ENCODE measurements at regions not wholly inside any gene's neighbourhood (a gene's known extent, or its start where the extent isn't known, plus 50 kb on each side); places are given as distances from the start of the nearest gene placed in this dataset.
"Not testable (repeated sequence)": the region's sequence is repeated elsewhere in the genome, so short reads cannot be mapped to it uniquely, and the experiment has no call there.

GRCh38 chr20:56872620-56873458, 243.7 kb downstream of the TFAP2C start:
- no peak for DNase-seq (ENCODE audit: low spot score)

- DNase-seq (ENCODE audit: low spot score): no peak
Observed at GRCh38 chr20:56873836-56874235, 244.7 kb downstream of the TFAP2C start.

DNA sequence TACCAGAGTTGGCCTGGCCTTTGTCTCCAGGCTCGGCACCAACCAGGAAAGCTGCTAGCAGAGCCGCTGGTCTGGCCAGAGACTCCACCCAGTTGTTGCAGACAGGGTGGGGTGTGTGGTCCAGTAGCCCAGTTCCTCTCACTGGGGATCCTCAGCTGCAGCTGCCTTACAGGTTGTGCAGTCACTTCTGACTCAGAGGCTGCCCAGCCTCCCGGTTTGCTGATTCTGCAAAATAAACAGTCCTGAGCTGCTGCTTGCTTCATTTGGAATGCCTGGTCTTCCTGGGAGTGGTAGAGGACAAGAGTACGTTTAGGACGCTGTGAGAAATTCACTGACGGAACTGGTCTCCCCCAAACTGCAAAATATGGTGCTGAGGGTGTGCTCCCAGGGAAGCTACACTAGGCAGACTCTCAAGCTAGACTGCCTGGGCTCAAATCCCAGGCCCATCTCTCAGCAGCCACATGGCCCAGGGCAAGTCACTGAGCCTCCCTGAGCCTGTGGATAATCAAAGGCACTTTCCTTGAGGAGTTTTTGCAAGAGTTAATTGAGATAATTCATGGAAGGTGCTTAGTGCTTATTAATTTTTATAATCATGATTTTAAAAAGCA, 246.1 kb downstream of the TFAP2C start:
- DNase-seq (ENCODE audit: low spot score): peak; percentile 74

DNA sequence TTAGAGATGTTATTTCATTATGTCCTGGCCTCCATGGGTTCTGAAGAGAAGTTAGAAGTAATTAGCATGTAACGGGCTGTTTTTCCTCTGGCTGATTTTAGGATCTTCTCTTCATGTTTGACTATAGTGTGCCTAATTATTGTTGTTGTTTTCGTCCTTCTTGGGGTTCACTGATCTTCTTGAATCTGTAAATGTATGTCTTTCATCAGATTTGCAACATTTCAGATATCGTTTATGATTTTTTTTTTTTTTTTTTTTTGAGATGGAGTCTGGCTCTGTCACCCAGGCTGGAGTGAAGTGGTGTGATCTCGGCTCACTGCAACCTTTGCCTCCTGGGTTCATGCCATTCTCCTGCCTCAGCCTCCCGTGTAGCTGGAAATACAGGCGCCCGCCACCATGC, 246.7 kb downstream of the TFAP2C start:
- no peak for DNase-seq (ENCODE audit: low spot score)

- DNase-seq (ENCODE audit: low spot score): no peak
Observed at GRCh38 chr20:56885521-56885920, 256.4 kb downstream of the TFAP2C start.

DNA sequence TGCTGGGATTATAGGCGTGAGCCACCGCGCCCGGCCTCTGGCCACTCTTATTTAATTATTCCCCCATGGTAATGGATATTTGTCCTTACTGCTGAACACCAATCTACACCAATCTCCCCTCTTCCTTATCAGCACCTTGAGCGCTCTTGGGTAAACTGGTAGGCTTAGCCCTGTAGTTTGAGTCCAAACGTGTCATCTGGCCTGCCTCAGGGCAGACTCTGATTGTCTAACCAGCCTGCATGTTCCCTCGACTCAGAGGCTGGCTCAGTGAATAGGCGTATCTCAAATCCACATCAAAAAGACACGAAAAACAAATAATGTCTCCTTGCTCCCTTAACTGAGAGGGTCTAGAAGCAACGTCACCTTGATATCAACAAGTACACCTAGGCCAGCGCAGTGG, 260.9 kb downstream of the TFAP2C start:
- no peak for DNase-seq (ENCODE audit: low spot score)

DNA sequence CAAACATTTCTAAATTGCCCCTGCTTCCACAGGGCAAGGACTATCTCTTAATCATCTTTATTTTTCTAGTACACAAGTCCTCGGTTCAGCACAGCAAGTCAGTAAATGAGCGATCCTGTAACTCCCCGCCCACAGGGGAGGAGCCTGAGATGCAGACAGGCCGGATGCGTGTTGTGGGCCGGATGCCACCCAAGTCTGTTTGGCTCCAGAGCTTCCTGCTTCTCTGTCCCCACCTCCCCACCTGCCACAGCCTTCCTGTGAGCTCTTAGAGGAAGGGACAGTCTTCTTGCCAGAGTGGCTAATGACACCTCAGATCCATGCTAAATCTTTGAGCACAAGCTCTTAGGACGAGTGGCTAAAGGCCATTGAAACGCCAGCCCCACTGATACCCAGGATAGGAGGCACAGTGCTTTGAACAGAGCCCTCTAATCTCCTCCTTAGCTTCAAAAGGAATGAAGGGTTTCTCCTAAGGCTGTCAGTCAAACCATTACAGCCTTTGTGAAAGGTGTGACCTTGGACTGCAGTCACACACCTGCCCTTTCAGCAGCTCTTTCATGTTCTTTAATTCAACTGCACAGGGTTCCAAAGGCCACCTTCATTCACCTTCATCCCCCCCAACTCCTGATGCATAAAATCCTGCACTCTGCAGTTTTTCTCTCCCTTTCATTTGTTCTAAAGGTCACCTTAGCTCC, 264.3 kb downstream of the TFAP2C start:
- no peak for DNase-seq (ENCODE audit: low spot score)

DNA sequence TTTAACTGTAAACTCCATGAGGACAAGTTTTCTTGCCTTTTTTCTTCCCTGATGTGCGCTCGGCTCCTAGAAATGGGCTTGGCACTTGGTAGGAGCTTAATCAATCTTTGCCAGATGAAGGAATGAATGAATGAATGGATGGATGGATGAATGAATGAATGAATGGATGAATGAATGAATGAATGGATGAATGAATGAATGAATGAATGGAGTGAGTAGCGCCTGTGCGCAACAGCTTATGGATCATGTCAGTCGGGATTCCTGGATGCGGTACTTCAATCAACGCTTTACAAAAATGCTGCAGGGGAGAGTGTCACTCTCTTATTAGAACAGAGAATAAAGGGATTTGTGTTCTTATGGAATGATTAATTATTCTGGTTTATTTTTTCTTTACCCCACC, 267.3 kb downstream of the TFAP2C start:
- DNase-seq (ENCODE audit: low spot score): no peak

GRCh38 chr20:56897318-56897957, 268.3 kb downstream of the TFAP2C start:
- no peak for DNase-seq (ENCODE audit: low spot score)

- DNase-seq (ENCODE audit: low spot score): no peak
Observed at GRCh38 chr20:56897958-56898349, 268.8 kb downstream of the TFAP2C start.

- DNase-seq (ENCODE audit: low spot score): no peak
Observed at GRCh38 chr20:56899506-56899905, 270.4 kb downstream of the TFAP2C start.

- DNase-seq (ENCODE audit: low spot score): no peak
Observed at GRCh38 chr20:56900252-56900651, 271.1 kb downstream of the TFAP2C start.

DNA sequence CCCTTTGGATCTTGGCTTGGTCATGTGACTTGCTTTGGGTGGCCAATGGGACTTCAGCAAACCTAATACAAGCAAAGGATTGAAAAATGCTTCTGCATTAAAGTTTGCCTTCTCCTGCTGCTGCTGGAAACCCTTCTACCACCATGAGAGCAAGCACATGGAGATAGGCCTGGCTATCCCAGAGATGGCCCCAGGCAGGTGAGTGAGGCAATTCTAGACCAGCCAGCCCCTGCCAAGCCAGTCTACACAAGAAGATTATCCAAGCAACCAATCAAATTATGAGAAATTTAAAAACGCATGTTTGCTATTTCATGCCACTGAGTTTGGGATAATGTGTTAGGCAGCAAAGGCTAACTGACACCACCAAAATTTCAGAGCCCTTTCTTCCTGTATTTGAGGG, 274.3 kb downstream of the TFAP2C start:
- no peak for DNase-seq (ENCODE audit: low spot score)

GRCh38 chr20:56903858-56904257, 274.8 kb downstream of the TFAP2C start:
- no peak for DNase-seq (ENCODE audit: low spot score)

DNA sequence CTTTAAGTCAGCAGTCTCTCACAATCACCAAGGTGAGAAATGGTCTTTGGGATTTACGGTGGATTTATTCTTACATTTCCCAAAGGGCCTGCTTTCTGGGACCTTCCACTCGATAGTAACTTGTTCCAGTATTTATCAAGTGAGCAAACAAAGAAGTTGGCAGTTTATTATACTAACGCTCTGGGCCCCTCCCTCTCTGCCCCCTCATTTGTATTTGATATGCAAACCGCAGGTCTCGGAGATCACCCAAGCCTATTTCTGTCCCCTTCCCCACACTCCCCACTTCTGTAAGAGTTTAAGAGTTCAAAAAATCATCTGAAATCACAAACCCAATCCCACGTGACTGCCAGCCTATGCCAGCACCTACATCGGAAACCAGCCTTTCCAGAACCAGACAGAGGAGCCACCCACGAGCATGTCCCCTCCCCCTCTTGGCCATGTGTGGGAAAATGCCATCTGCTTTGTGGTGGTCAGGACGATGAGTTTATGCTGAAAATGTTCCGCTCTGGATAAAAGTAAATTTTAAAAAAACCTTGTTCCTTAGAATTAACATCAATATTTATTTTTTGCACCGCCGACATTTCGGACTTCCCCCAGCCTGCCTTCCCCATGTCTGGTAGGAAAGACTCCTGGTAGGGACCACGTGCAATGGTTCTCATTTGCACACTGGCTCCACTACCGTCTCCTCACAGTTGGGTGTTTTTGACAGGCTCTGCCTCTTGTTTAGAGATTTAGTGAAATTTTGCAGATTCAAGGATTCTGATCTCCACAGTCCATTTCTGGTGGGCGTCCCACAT, 281.0 kb downstream of the TFAP2C start:
- DNase-seq (ENCODE audit: low spot score): no peak

DNA sequence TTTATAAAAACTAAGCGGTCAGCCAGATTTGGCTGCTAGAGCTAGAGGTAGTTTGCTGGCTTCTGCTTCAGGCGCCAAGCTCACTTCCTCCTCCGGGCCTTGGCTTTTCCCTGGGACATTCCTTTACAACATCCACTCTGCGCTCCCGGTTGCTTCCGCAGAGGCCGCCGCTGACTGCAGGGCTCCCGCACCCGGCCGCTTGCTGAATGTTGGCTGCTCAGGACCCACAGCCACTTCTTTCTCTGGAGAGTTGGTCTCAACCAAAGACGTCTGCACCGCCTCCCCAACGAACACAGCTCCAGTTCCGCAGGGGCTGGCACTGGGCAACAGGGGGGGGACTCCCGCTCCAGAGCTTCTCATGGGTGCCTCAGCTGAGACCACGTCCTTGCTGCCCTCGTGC, 282.8 kb downstream of the TFAP2C start:
- no peak for DNase-seq (ENCODE audit: low spot score)

DNA sequence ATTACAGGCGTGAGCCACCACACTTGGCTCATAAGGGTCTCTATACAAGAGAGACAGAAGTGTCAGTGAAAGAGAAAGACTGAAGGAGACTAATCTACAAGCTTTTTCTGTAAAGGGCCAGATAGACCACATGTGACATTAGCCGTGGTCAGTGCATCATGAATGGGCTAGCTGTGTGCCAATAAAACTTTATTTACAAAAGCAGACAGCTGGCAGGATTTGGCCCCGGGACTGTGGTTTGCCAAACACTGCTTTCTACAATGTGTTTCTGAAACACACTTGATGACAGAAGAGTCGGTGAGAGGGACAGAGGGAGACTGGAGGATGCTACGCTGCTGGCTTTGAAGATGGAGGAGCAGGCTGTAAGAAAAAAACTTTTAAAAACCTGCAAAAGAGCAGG, 285.4 kb downstream of the TFAP2C start:
- DNase-seq (ENCODE audit: low spot score): no peak

- no peak for DNase-seq (ENCODE audit: low spot score)
Observed at GRCh38 chr20:56916345-56916622, 287.2 kb downstream of the TFAP2C start.

DNA sequence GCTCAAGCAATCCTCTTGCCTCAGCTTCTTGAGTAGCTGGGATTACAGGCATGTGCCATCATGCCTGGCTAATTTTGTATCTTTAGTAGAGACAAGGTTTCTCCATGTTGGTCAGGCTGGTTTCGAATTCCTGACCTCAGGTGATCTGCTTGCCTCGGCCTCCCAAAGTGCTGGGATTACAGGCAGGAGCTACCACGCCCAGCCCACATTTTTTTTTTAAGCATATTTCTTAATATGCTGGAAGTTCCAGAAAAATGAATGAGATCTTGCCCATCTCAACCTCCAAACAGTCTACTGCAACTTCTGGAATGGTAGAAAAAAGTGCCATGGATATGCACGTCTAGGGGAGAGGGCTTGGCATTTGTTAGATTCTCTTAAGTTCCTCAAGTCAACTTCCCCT, 290.9 kb downstream of the TFAP2C start:
- not testable (repeated sequence) for DNase-seq (ENCODE audit: low spot score)

- no peak for DNase-seq (ENCODE audit: low spot score)
Observed at GRCh38 chr20:56922497-56922896, 293.4 kb downstream of the TFAP2C start.

- DNase-seq (ENCODE audit: low spot score): no peak
Observed at GRCh38 chr20:56924292-56925081, 295.4 kb downstream of the TFAP2C start.

Measured in HuH-7.5 (cell line).